Hepatocyte (in vitro differentiated cells): ENCODE measurements at regions not wholly inside any gene's neighbourhood (a gene's known extent, or its start where the extent isn't known, plus 50 kb on each side); places are given as distances from the start of the nearest gene placed in this dataset.

ENCODE experiments used
- DNase-seq: peaks from one replicate; pipeline ENCODE4 v3.0.0-alpha.2; 2016; ENCODE audit warnings: low spot score
- H2AFZ ChIP-seq: fragments of 200-600 bp; sonication (generic); 2 replicates; pipeline ENCODE4 v1.6.0; 2016; ENCODE audit warnings: antibody characterized with exemption, mild to moderate bottlenecking
- H3K27ac ChIP-seq: fragments of 200-600 bp; sonication (generic); 2 replicates; pipeline ENCODE4 v1.5.1; 2016; ENCODE audit warnings: mild to moderate bottlenecking
- H3K27me3 ChIP-seq: fragments of 200-600 bp; sonication (generic); 2 replicates; pipeline ENCODE4 v1.6.1; 2016
- H3K36me3 ChIP-seq: fragments of 200-600 bp; sonication (generic); replicated peaks from 2 replicates; pipeline ENCODE4 v1.5.1; 2016; ENCODE audit warnings: low read depth; ENCODE audit not compliant: insufficient read depth
- H3K4me1 ChIP-seq: fragments of 200-600 bp; sonication (generic); 2 replicates; pipeline ENCODE4 v1.5.1; 2016; ENCODE audit warnings: mild to moderate bottlenecking, moderate library complexity; ENCODE audit not compliant: insufficient read depth
- H3K4me2 ChIP-seq: fragments of 200-600 bp; sonication (generic); 2 replicates; pipeline ENCODE4 v1.6.0; 2016
- H3K4me3 ChIP-seq: fragments of 200-600 bp; sonication (generic); 2 replicates; pipeline ENCODE4 v1.5.1; 2016; ENCODE audit warnings: mild to moderate bottlenecking
- H3K79me2 ChIP-seq: fragments of 200-600 bp; sonication (generic); 2 replicates; pipeline ENCODE4 v1.6.0; 2017; ENCODE audit warnings: mild to moderate bottlenecking
- H3K9me2 ChIP-seq: fragments of 200-600 bp; sonication (generic); replicated peaks from 2 replicates; pipeline ENCODE4 v1.6.0; 2017; ENCODE audit warnings: mild to moderate bottlenecking; ENCODE audit not compliant: insufficient read depth
- H3K9me3 ChIP-seq: fragments of 200-600 bp; sonication (generic); 2 replicates; pipeline ENCODE4 v1.5.1; 2016; ENCODE audit warnings: low read depth, mild to moderate bottlenecking
- H4K20me1 ChIP-seq: fragments of 200-600 bp; sonication (generic); 2 replicates; pipeline ENCODE4 v1.6.0; 2016; ENCODE audit warnings: mild to moderate bottlenecking; ENCODE audit not compliant: insufficient read depth, poor library complexity, severe bottlenecking
- CTCF ChIP-seq: fragments of 200-600 bp; sonication (generic); IDR thresholded peaks from 2 replicates; pipeline ENCODE4 v1.5.1; 2016; ENCODE audit warnings: antibody characterized with exemption, mild to moderate bottlenecking; ENCODE audit not compliant: poor library complexity
- EZH2 ChIP-seq: fragments of 200-600 bp; sonication (generic); IDR thresholded peaks from 2 replicates; pipeline ENCODE4 v1.6.1; 2016; ENCODE audit warnings: antibody characterized with exemption, mild to moderate bottlenecking, borderline replicate concordance
- EZH2phosphoT487 ChIP-seq: fragments of 200-600 bp; sonication (generic); IDR thresholded peaks from one replicate; pipeline ENCODE4 v1.6.1; 2018; ENCODE audit warnings: antibody characterized with exemption, mild to moderate bottlenecking, low read depth, moderate library complexity; ENCODE audit not compliant: unreplicated experiment, severe bottlenecking
- WGBS: methylation state at CpG from one replicate; pipeline ENCODE4 v1.1.6; 2016; ENCODE audit warnings: low lambda C conversion rate; ENCODE audit errors: missing lambda C conversion rate; 5-methylcytosine and 5-hydroxymethylcytosine counted together

- H3K27me3 ChIP-seq, result no peaks in the 10 kb centered on the region
- no peak overlapping the region for H2AFZ ChIP-seq
- no peaks in the 10 kb centered on the region for H3K9me3 ChIP-seq
- no peaks in the 10 kb centered on the region for H4K20me1 ChIP-seq
- H3K27ac ChIP-seq, result no peak overlapping the region
- no peak overlapping the region for H3K4me3 ChIP-seq
- DNase-seq, result no peak
- no peaks in the 10 kb centered on the region for H3K4me1 ChIP-seq
- H3K9me2 ChIP-seq, result no peaks in the 10 kb centered on the region
- 72% methylated on average over 5 of the region's 5 CpGs for WGBS
- H3K79me2 ChIP-seq, result no peaks in the 10 kb centered on the region
- no peaks in the 10 kb centered on the region for H3K36me3 ChIP-seq
- TF ChIP-seq CTCF (no peak), EZH2 (no peak), EZH2phosphoT487 (no peak)
- no peak overlapping the region for H3K4me2 ChIP-seq
Measured at GRCh38 chr20:6440443-6440799, 317.6 kb upstream of the FERMT1 start.

GRCh38 chr20:6439737-6440442 lies 317.1 kb upstream of the FERMT1 start:
- TF ChIP-seq CTCF, result no peak
- TF ChIP-seq EZH2phosphoT487, result no peak
- TF ChIP-seq EZH2, result no peak

GRCh38 chr20:6434131-6434530 lies 311.3 kb upstream of the FERMT1 start:
- no peak overlapping the region for H3K4me3 ChIP-seq
- H3K36me3 ChIP-seq, result no peaks in the 10 kb centered on the region
- H3K27me3 ChIP-seq, result no peaks in the 10 kb centered on the region
- no peak overlapping the region for H3K4me2 ChIP-seq
- no peaks in the 10 kb centered on the region for H3K9me2 ChIP-seq
- H3K4me1 ChIP-seq, result no peaks in the 10 kb centered on the region
- no peaks in the 10 kb centered on the region for H4K20me1 ChIP-seq
- WGBS, result 77% methylated on average over 2 of the region's 2 CpGs
- H3K79me2 ChIP-seq, result no peaks in the 10 kb centered on the region
- H2AFZ ChIP-seq, result no peak overlapping the region
- no peak overlapping the region for H3K27ac ChIP-seq
- DNase-seq, result no peak
- TF ChIP-seq EZH2phosphoT487, result no peak
- no peak for TF ChIP-seq EZH2
- no peak for TF ChIP-seq CTCF
- H3K9me3 ChIP-seq, result no peaks in the 10 kb centered on the region

More at GRCh38 chr20:6439737-6440442, 317.1 kb upstream of the FERMT1 start:
- Histone ChIP-seq H4K20me1 (no peaks in the 10 kb centered on the region), H3K27ac (peak overlapping the region; percentile 10), H2AFZ (no peak overlapping the region), H3K27me3 (no peaks in the 10 kb centered on the region), H3K9me3 (no peaks in the 10 kb centered on the region), H3K4me3 (no peak overlapping the region), H3K4me1 (no peaks in the 10 kb centered on the region), H3K9me2 (no peaks in the 10 kb centered on the region), H3K36me3 (no peaks in the 10 kb centered on the region), H3K79me2 (no peaks in the 10 kb centered on the region), H3K4me2 (no peak overlapping the region)
- DNase-seq, result no peak
- 57% methylated on average over 3 of the region's 3 CpGs for WGBS

GRCh38 chr20:6430381-6430780 lies 307.6 kb upstream of the FERMT1 start:
- H3K4me1 ChIP-seq, result no peaks in the 10 kb centered on the region
- no peaks in the 10 kb centered on the region for H3K9me2 ChIP-seq
- H3K27me3 ChIP-seq, result no peaks in the 10 kb centered on the region
- no peaks in the 10 kb centered on the region for H3K9me3 ChIP-seq
- no peaks in the 10 kb centered on the region for H3K79me2 ChIP-seq
- no peak for TF ChIP-seq CTCF
- TF ChIP-seq EZH2, result no peak
- TF ChIP-seq EZH2phosphoT487, result no peak
- no peaks in the 10 kb centered on the region for H4K20me1 ChIP-seq
- no peak for DNase-seq
- H3K4me2 ChIP-seq, result no peak overlapping the region
- no peak overlapping the region for H2AFZ ChIP-seq
- no peak overlapping the region for H3K4me3 ChIP-seq
- H3K36me3 ChIP-seq, result no peaks in the 10 kb centered on the region
- no peak overlapping the region for H3K27ac ChIP-seq
